Upper lobe of left lung (tissue), 6 donors: ENCODE measurements at regions not wholly inside any gene's neighbourhood (a gene's known extent, or its start where the extent isn't known, plus 50 kb on each side); places are given as distances from the start of the nearest gene placed in this dataset.

Source experiments
- ATAC-seq, 2 donors: fragments of 200-7000 bp; cut with Tn5 transposase; one replicate each; pipeline ENCODE4 v1.9.1; 2022; ENCODE audit warnings: mild to moderate bottlenecking in 2 of 2, moderate library complexity in 2 of 2; ENCODE audit not compliant: low FRiP score in 2 of 2
- DNase-seq, 2 donors: peaks; one replicate each; pipeline ENCODE4 v3.0.0-alpha.2; 2019 to 2020
- H3K27ac ChIP-seq, 4 donors: fragments of 200-600 bp; sonication (generic); one replicate each; pipeline ENCODE4 v1.5.1; 2016 to 2019
- H3K27me3 ChIP-seq, 4 donors: fragments of 200-600 bp; sonication (generic); one replicate each; pipeline ENCODE4 v1.5.1; 2017 to 2019
- H3K36me3 ChIP-seq, 4 donors: fragments of 200-600 bp; sonication (generic); one replicate each; pipeline ENCODE4 v1.5.1; 2016 to 2019
- H3K4me1 ChIP-seq, 4 donors: fragments of 200-600 bp; sonication (generic); one replicate each; pipeline ENCODE4 v1.5.1; 2018 to 2019
- H3K4me3 ChIP-seq, 4 donors: fragments of 200-600 bp; sonication (generic); one replicate each; pipeline ENCODE4 v1.5.1; 2017 to 2019; ENCODE audit warnings: mild to moderate bottlenecking in 2 of 4, moderate library complexity in 1 of 4
- H3K9me3 ChIP-seq, 4 donors: fragments of 200-600 bp; sonication (generic); one replicate each; pipeline ENCODE4 v1.5.1; 2018 to 2019
- EP300 ChIP-seq, 4 donors: sonication (generic); formaldehyde crosslinking; IDR thresholded peaks; one replicate each; pipeline ENCODE4 v1.5.1; 2017; ENCODE audit warnings: antibody characterized with exemption in 4 of 4, control low read depth in 2 of 4
- POLR2A ChIP-seq, 4 donors: fragments of 450-650 bp; IDR thresholded peaks; one replicate each; pipeline ENCODE4 v1.5.1; 2016 to 2017; ENCODE audit warnings: antibody characterized with exemption in 4 of 4, mild to moderate bottlenecking in 2 of 4
- POLR2AphosphoS5 ChIP-seq, 2 donors: sonication (generic); formaldehyde crosslinking; IDR thresholded peaks; one replicate each; pipeline ENCODE4 v1.5.1; 2017; ENCODE audit warnings: antibody characterized with exemption in 2 of 2
- WGBS, 2 donors: methylation state at CpG; one replicate each; pipeline ENCODE4 v1.1.5; 2017 to 2018; 5-methylcytosine and 5-hydroxymethylcytosine counted together
- TF ChIP-seq, protein P1 (sequence below), 6 experiments: fragments of 450-650 bp in 4 of 6; fragments of 200-600 bp in 2 of 6; sonication (generic) in 2 of 6; IDR thresholded peaks; one replicate each; pipeline ENCODE4 v1.5.1; 2016 to 2019; ENCODE audit warnings: antibody characterized with exemption in 6 of 6
- donor health status: DM: no; HTN: no; CAD: no; lungs with moderate emphysema.
- donor health status: DM: no; HTN: yes; CAD: no; lungs with severe emphysema.

DNA sequence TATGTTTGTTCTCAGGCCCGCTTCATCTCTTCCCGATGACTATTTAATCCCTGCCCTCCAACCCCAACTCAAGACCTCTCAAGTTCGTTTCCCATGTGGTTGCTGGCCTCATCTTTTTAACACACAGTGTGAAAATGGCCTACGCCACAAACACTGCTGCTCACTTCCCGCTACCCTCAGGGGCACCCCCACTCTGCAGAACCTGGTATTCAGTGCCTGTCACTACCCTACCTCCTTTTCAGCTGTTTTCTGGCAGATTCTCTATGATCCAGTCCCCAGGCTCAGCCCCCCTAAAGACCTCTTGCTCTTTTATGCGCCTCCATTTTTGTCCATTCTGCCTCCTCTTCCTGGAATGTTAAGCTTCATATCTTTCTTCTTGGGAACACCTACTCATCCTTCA, 152.6 kb upstream of the C1orf174 start:
- Histone ChIP-seq H3K27me3 (no peaks in the 10 kb centered on the region), H3K27ac (no peak overlapping the region), H3K36me3 (no peaks in the 10 kb centered on the region), H3K9me3 (no peaks in the 10 kb centered on the region), H3K4me3 (no peak overlapping the region), H3K4me1 (no peaks in the 10 kb centered on the region)
- no peak for ATAC-seq
- TF ChIP-seq EP300 (IDR thresholded peaks at IDR 0.05) (no peak), POLR2AphosphoS5 (IDR thresholded peaks at IDR 0.05) (no peak), POLR2A (IDR thresholded peaks at IDR 0.05) (no peak)
- TF ChIP-seq, protein P1, sequence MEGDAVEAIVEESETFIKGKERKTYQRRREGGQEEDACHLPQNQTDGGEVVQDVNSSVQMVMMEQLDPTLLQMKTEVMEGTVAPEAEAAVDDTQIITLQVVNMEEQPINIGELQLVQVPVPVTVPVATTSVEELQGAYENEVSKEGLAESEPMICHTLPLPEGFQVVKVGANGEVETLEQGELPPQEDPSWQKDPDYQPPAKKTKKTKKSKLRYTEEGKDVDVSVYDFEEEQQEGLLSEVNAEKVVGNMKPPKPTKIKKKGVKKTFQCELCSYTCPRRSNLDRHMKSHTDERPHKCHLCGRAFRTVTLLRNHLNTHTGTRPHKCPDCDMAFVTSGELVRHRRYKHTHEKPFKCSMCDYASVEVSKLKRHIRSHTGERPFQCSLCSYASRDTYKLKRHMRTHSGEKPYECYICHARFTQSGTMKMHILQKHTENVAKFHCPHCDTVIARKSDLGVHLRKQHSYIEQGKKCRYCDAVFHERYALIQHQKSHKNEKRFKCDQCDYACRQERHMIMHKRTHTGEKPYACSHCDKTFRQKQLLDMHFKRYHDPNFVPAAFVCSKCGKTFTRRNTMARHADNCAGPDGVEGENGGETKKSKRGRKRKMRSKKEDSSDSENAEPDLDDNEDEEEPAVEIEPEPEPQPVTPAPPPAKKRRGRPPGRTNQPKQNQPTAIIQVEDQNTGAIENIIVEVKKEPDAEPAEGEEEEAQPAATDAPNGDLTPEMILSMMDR (IDR thresholded peaks at IDR 0.05) = no peak
- WGBS, 2 donors = 73 to 85% methylated on average over 6 of the region's 6 CpGs
- DNase-seq = no peak

DNA sequence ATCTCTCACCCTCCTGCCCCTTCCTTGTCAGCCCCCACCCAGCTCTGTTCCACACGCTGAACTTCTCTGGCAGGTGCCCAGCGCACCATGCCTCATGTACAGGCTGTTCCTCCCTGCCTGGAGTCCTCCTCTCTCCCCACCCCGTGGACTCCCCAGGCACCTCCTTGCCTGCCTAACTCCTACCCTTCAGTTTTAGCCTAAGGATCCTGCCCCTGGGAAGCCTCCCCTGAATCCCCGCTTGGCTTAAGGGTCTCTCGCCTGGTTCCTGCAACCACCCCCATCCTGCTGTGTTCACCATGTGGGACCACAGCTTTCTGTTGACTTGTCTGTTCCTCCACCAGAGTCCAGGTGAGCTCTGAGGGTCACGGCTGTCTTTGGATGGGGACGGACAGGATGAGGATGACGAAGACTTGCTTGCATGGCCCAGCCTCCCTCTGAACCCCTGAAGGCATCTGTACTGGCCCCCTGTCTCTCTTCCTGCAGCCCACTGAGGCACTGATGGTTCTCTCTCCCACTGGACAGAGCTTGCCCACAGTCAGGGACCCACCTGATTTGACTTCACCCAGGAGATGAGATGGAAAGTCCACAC, 153.2 kb upstream of the C1orf174 start:
- no peaks in the 10 kb centered on the region for H3K4me1 ChIP-seq
- WGBS, 2 donors = 72 to 83% methylated on average over 8 of the region's 8 CpGs
- H3K36me3 ChIP-seq = no peaks in the 10 kb centered on the region
- no peaks in the 10 kb centered on the region for H3K27me3 ChIP-seq
- no peaks in the 10 kb centered on the region for H3K9me3 ChIP-seq
- ATAC-seq (no peak), DNase-seq (no peak)
- no peak overlapping the region for H3K4me3 ChIP-seq
- no peak for TF ChIP-seq POLR2AphosphoS5 (IDR thresholded peaks at IDR 0.05)
- no peak for TF ChIP-seq EP300 (IDR thresholded peaks at IDR 0.05)
- no peak for TF ChIP-seq POLR2A (IDR thresholded peaks at IDR 0.05)
- TF ChIP-seq, protein P1 (IDR thresholded peaks at IDR 0.05) = no peak
- H3K27ac ChIP-seq = no peak overlapping the region

DNA sequence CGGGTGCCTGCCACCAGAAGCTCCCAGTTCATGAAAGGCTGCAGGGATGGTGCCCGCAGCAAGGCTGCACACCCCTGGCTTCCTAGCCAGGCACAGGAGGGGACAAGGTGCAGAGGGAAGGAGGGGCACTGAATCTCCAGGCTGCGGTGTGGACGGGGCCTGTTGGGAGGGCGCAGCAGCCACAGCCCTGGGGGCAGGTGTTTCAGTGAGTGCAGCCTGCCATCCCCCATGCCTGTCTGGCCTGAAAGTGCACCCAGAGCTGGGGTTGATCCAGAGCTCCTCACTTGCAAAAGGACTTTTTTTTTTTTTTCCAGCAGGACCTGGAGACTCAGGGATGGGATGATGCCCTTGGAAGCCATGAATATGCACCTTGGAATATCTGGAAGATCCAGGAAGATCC, 153.7 kb upstream of the C1orf174 start:
- Histone ChIP-seq H3K4me3 (no peak overlapping the region), H3K36me3 (no peaks in the 10 kb centered on the region), H3K27me3 (no peaks in the 10 kb centered on the region), H3K27ac (no peak overlapping the region), H3K9me3 (no peaks in the 10 kb centered on the region), H3K4me1 (no peaks in the 10 kb centered on the region)
- DNase-seq (no peak), ATAC-seq (no peak)
- 83 to 89% methylated on average over 2 to 5 of the region's 5 CpGs for WGBS, 2 donors
- TF ChIP-seq POLR2A (IDR thresholded peaks at IDR 0.05) (no peak), POLR2AphosphoS5 (IDR thresholded peaks at IDR 0.05) (no peak), EP300 (IDR thresholded peaks at IDR 0.05) (no peak)
- TF ChIP-seq, protein P1 (IDR thresholded peaks at IDR 0.05) = no peak

DNA sequence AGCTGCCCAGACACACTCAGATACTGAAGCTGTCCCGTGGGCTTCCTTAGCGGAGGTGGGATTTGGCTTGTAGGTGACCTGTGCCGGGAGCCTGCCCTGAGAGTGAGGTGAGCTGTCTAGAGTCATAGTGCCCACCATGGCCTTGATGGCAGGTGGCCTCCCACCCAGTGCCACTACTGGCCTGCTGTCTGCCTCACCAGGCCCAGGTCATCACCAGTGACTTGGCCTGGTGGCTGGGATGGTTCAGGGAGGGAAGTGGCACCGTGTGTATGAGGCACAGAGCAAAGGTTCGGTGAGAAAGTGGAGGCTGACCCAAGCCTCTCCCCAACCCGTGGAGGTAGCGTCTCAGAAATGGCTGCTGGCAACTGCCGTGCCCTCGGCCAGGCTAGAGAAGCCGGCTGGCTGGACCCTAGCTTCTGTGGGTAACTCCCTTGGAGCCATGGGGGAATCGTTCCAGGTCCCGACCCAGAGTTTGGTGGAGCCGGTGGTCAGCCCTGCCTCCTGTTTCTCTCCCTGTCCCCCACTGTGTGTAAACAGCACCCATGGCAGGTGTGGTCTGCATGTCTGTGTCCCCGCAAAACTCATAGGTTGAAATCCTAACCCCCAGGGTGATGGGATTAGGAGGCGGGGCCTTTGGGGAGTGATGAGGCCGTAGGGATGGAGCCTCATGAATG, 155.4 kb upstream of the C1orf174 start:
- Histone ChIP-seq H3K27me3 (no peaks in the 10 kb centered on the region), H3K4me1 (no peaks in the 10 kb centered on the region), H3K9me3 (no peaks in the 10 kb centered on the region), H3K27ac (no peak overlapping the region), H3K36me3 (no peaks in the 10 kb centered on the region), H3K4me3 (no peak overlapping the region)
- WGBS, 2 donors = 80 to 82% methylated on average over 12 to 16 of the region's 16 CpGs
- ATAC-seq = no peak
- no peak for DNase-seq
- no peak for TF ChIP-seq POLR2AphosphoS5 (IDR thresholded peaks at IDR 0.05)
- TF ChIP-seq POLR2A (IDR thresholded peaks at IDR 0.05) = no peak
- TF ChIP-seq, protein P1 (IDR thresholded peaks at IDR 0.05) = no peak
- no peak for TF ChIP-seq EP300 (IDR thresholded peaks at IDR 0.05)

DNA sequence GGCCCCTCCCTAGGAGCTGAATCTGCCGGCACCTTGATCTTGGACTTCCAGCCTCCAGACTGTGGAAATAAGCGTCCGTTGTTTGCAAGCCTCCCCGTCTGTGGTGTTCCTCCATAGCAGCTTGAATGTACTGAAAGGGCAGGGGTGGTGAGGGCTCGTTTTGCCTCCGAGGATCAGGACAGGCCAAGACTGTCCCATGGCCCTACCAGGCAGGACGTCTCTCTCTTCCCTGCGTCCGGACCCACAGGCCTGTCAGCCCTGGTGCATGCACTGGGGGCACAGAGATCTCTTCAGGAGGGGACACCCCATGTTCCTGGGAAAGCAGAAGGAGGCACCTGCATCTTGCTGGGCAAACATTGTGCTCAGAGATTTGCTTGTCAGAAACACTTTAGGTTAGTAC, 156.3 kb upstream of the C1orf174 start:
- DNase-seq (no peak), ATAC-seq (no peak)
- Histone ChIP-seq H3K4me3 (no peak overlapping the region), H3K36me3 (no peaks in the 10 kb centered on the region), H3K4me1 (no peaks in the 10 kb centered on the region), H3K27ac (no peak overlapping the region), H3K9me3 (no peaks in the 10 kb centered on the region), H3K27me3 (no peaks in the 10 kb centered on the region)
- WGBS, 2 donors = 80 to 89% methylated on average over 9 of the region's 9 CpGs
- no peak for TF ChIP-seq EP300 (IDR thresholded peaks at IDR 0.05)
- TF ChIP-seq POLR2AphosphoS5 (IDR thresholded peaks at IDR 0.05) = no peak
- TF ChIP-seq POLR2A (IDR thresholded peaks at IDR 0.05) = no peak
- TF ChIP-seq, protein P1 (IDR thresholded peaks at IDR 0.05) = no peak
